GM18508 (cell line): ENCODE measurements at regions not wholly inside any gene's neighbourhood (a gene's known extent, or its start where the extent isn't known, plus 50 kb on each side); places are given as distances from the start of the nearest gene placed in this dataset.
"Not testable (repeated sequence)": the region's sequence is repeated elsewhere in the genome, so short reads cannot be mapped to it uniquely, and the experiment has no call there.

ENCODE experiments used
- ATAC-seq: cut with Tn5 transposase; IDR thresholded peaks from one replicate; pipeline ENCODE4 v1.9.1; 2021; ENCODE audit warnings: moderate number of reproducible peaks; ENCODE audit not compliant: insufficient read depth, unreplicated experiment

GRCh38 chr3:99324636-99325203, 313.7 kb upstream of the COL8A1 start:
- ATAC-seq = no peak

- no peak for ATAC-seq
Observed at GRCh38 chr3:99323940-99324339, 314.5 kb upstream of the COL8A1 start.

- ATAC-seq = no peak
Observed at GRCh38 chr3:99322551-99322950, 315.8 kb upstream of the COL8A1 start.

- no peak for ATAC-seq
Observed at GRCh38 chr3:99321261-99321660, 317.1 kb upstream of the COL8A1 start.

GRCh38 chr3:99319961-99320360, 318.4 kb upstream of the COL8A1 start:
- ATAC-seq = no peak

- no peak for ATAC-seq
Observed at GRCh38 chr3:99319450-99319849, 318.9 kb upstream of the COL8A1 start.

GRCh38 chr3:99317201-99317600, 321.2 kb upstream of the COL8A1 start:
- ATAC-seq = no peak

- ATAC-seq = no peak
Observed at GRCh38 chr3:99315896-99316295, 322.5 kb upstream of the COL8A1 start.

- ATAC-seq = no peak
Observed at GRCh38 chr3:99313485-99313884, 324.9 kb upstream of the COL8A1 start.

GRCh38 chr3:99298661-99299060, 339.7 kb upstream of the COL8A1 start:
- ATAC-seq = no peak

GRCh38 chr3:99295836-99296235, 342.6 kb upstream of the COL8A1 start:
- ATAC-seq = no peak

GRCh38 chr3:99294092-99294491, 344.3 kb upstream of the COL8A1 start:
- ATAC-seq = not testable (repeated sequence)

- ATAC-seq = no peak
Observed at GRCh38 chr3:99287876-99288275, 350.5 kb upstream of the COL8A1 start.

- ATAC-seq = no peak
Observed at GRCh38 chr3:99286266-99286845, 352.0 kb upstream of the COL8A1 start.

GRCh38 chr3:99269606-99270351, 368.3 kb upstream of the DCBLD2 start:
- ATAC-seq = no peak

- no peak for ATAC-seq
Observed at GRCh38 chr3:99256788-99257187, 355.3 kb upstream of the DCBLD2 start.

- no peak for ATAC-seq
Observed at GRCh38 chr3:99253963-99254355, 352.5 kb upstream of the DCBLD2 start.

- no peak for ATAC-seq
Observed at GRCh38 chr3:99250821-99251355, 349.4 kb upstream of the DCBLD2 start.

- ATAC-seq = no peak
Observed at GRCh38 chr3:99250272-99250671, 348.8 kb upstream of the DCBLD2 start.

GRCh38 chr3:99249627-99250026, 348.1 kb upstream of the DCBLD2 start:
- ATAC-seq = no peak

- no peak for ATAC-seq
Observed at GRCh38 chr3:99248913-99249312, 347.4 kb upstream of the DCBLD2 start.

GRCh38 chr3:99248130-99248529, 346.6 kb upstream of the DCBLD2 start:
- no peak for ATAC-seq
